BE2C (cell line): ENCODE measurements at regions not wholly inside any gene's neighbourhood (a gene's known extent, or its start where the extent isn't known, plus 50 kb on each side); places are given as distances from the start of the nearest gene placed in this dataset.

Experiments
- DNase-seq: peaks from one replicate; pipeline ENCODE4 v3.0.0-alpha.2; 2020
- H3K27me3 ChIP-seq: fragments of 250-450 bp; sonication (Bioruptor Pico); 2 replicates; pipeline ENCODE4 v1.5.1; 2020; ENCODE audit warnings: mild to moderate bottlenecking
- H3K36me3 ChIP-seq: fragments of 250-450 bp; sonication (Bioruptor Pico); 2 replicates; pipeline ENCODE4 v1.5.1; 2020; ENCODE audit warnings: mild to moderate bottlenecking
- H3K4me1 ChIP-seq: fragments of 250-450 bp; sonication (Bioruptor Pico); 2 replicates; pipeline ENCODE4 v1.5.1; 2020
- H3K4me3 ChIP-seq: 2 replicates; pipeline ENCODE4 v1.5.1; 2011; ENCODE audit warnings: low read depth, low read length
- H3K9me3 ChIP-seq: fragments of 250-450 bp; sonication (Bioruptor Pico); 2 replicates; pipeline ENCODE4 v1.5.1; 2020
- TF ChIP-seq, protein P1 (sequence below): IDR thresholded peaks from 2 replicates; pipeline ENCODE4 v1.5.1; 2012; ENCODE audit warnings: mild to moderate bottlenecking, low read depth, low read length

GRCh38 chr1:102655034-102655433 is 453.3 kb downstream of the COL11A1 start:
- Histone ChIP-seq H3K27me3 (no peaks in the 10 kb centered on the region), H3K4me3 (no peak overlapping the region), H3K4me1 (no peaks in the 10 kb centered on the region), H3K9me3 (no peaks in the 10 kb centered on the region), H3K36me3 (no peaks in the 10 kb centered on the region)
- TF ChIP-seq, protein P1, sequence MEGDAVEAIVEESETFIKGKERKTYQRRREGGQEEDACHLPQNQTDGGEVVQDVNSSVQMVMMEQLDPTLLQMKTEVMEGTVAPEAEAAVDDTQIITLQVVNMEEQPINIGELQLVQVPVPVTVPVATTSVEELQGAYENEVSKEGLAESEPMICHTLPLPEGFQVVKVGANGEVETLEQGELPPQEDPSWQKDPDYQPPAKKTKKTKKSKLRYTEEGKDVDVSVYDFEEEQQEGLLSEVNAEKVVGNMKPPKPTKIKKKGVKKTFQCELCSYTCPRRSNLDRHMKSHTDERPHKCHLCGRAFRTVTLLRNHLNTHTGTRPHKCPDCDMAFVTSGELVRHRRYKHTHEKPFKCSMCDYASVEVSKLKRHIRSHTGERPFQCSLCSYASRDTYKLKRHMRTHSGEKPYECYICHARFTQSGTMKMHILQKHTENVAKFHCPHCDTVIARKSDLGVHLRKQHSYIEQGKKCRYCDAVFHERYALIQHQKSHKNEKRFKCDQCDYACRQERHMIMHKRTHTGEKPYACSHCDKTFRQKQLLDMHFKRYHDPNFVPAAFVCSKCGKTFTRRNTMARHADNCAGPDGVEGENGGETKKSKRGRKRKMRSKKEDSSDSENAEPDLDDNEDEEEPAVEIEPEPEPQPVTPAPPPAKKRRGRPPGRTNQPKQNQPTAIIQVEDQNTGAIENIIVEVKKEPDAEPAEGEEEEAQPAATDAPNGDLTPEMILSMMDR, result no peak
- DNase-seq, result no peak

DNA sequence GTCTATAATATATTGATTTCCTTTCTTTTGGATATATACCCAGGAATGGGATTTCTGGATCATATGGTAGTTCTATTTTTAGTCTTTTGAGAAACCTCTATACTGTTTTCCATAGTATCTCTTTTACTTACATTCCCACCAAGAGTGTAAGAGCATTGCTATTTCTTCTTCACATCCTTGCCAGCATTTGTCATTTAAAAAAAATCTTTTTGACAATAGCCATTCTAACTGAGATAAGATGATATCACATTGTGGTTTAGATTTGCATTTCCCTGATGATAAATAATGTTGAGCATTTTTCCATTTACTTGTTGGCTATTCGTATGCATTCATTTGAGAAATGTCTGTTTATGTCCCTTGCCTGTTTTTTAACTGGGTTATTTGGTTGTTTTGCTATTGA is 467.4 kb downstream of the COL11A1 start:
- H3K27me3 ChIP-seq, result no peaks in the 10 kb centered on the region
- no peaks in the 10 kb centered on the region for H3K36me3 ChIP-seq
- no peaks in the 10 kb centered on the region for H3K4me1 ChIP-seq
- no peak for DNase-seq
- H3K4me3 ChIP-seq, result no peak overlapping the region
- TF ChIP-seq, protein P1, result no peak
- H3K9me3 ChIP-seq, result no peaks in the 10 kb centered on the region

GRCh38 chr1:102640312-102640711 is 468.0 kb downstream of the COL11A1 start:
- no peaks in the 10 kb centered on the region for H3K36me3 ChIP-seq
- H3K4me1 ChIP-seq, result no peaks in the 10 kb centered on the region
- no peak for DNase-seq
- TF ChIP-seq, protein P1, result no peak
- no peaks in the 10 kb centered on the region for H3K9me3 ChIP-seq
- H3K27me3 ChIP-seq, result no peaks in the 10 kb centered on the region
- H3K4me3 ChIP-seq, result no peak overlapping the region

DNA sequence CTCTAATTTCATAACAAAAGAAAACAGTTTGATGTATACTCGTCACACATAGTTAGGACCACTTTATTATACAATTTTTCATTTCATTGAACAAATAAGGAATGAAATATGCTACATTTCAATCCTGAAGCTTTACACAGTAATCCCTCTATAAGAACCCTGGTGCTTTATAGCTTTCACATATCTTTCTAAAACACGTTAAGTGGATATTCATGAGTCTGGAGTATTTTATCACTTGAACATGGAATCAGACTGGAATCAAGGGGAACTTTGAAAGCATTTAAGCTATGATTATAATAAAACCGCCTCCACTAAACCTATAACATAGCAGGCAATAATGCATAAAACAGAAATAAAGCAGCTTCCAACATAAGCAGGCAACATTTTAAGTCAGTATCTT is 476.6 kb downstream of the COL11A1 start:
- Histone ChIP-seq H3K36me3 (no peaks in the 10 kb centered on the region), H3K4me3 (no peak overlapping the region), H3K4me1 (peaks cover 7% of the 10 kb centered on the region; the same call in 1 of the 2 replicates), H3K27me3 (no peaks in the 10 kb centered on the region), H3K9me3 (no peaks in the 10 kb centered on the region)
- TF ChIP-seq, protein P1, result no peak
- no peak for DNase-seq

DNA sequence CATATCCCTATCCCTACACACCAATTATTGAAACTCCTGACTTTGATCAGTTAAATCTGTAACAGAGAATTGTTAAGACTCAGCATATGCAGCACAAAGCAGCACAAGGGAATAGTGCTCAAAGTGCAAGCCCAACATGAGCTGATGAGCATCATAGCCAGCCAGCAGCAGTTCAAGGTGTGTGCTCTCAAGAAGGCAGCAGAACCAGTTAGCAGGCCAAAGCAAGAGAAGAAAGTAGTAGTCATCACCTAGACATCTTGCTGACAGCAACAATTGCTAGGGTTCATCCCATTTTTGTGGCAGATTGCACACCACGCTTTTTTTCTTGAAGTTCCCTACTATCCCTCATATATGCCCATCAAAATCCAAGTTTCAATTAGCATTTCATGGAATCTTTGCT is 478.3 kb downstream of the COL11A1 start:
- DNase-seq, result no peak
- H3K4me1 ChIP-seq, result peaks cover 7% of the 10 kb centered on the region; the same call in 1 of the 2 replicates
- no peaks in the 10 kb centered on the region for H3K9me3 ChIP-seq
- TF ChIP-seq, protein P1, result no peak
- H3K36me3 ChIP-seq, result no peaks in the 10 kb centered on the region
- H3K27me3 ChIP-seq, result no peaks in the 10 kb centered on the region
- H3K4me3 ChIP-seq, result no peak overlapping the region

DNA sequence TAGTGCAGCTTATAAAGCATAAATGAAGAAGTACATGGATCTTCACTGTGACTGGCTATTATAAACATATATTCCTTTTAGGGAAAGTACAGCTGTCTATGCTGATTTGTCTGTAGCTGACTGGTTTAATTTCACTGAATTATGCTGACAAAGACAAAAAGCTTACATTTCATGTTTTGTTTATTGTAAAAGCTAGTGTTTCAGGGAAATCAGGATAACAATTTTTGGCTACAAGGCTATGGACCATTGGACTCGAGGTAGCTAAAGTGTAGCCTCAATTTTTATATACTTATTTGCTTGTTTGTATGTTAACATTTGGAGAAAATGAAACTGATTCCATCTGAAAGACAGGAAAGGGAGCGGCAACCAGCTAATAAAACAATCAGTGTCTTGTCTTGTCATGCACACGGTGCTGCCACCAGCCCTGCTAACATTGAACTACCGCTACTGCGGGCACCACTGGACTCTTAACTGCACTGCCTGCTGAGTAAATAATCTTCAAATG is 480.2 kb downstream of the COL11A1 start:
- TF ChIP-seq, protein P1, result peak; percentile 30
- DNase-seq, result peak; percentile 35

More for the DNA sequence above, 480.2 kb downstream of the COL11A1 start:
- H3K4me1 ChIP-seq, result peaks cover 7% of the 10 kb centered on the region; the same call in 1 of the 2 replicates
- H3K4me3 ChIP-seq, result peak overlapping the region; percentile 41
- no peaks in the 10 kb centered on the region for H3K27me3 ChIP-seq
- H3K36me3 ChIP-seq, result no peaks in the 10 kb centered on the region
- H3K9me3 ChIP-seq, result no peaks in the 10 kb centered on the region
